Endothelial cell (in vitro differentiated cells): ENCODE measurements at regions not wholly inside any gene's neighbourhood (a gene's known extent, or its start where the extent isn't known, plus 50 kb on each side); places are given as distances from the start of the nearest gene placed in this dataset.
A peak's percentile ranks its signal among the peaks of the same experiment; 100 is the strongest.

Experiments used
- DNase-seq: peaks from one replicate; pipeline ENCODE4 v3.0.0; 2021; ENCODE audit warnings: low spot score
- H3K27ac Mint-ChIP-seq: one replicate; pipeline ENCODE4 v1.8.0; 2021; ENCODE audit warnings: mixed read lengths, inconsistent platforms; ENCODE audit not compliant: unreplicated experiment
- H3K27me3 Mint-ChIP-seq: one replicate; pipeline ENCODE4 v1.8.0; 2021; ENCODE audit warnings: mild to moderate bottlenecking, moderate library complexity, mixed read lengths, inconsistent platforms; ENCODE audit not compliant: unreplicated experiment
- H3K36me3 Mint-ChIP-seq: one replicate; pipeline ENCODE4 v1.8.0; 2021; ENCODE audit warnings: mild to moderate bottlenecking, low read depth, mixed read lengths, inconsistent platforms; ENCODE audit not compliant: unreplicated experiment
- H3K4me1 Mint-ChIP-seq: one replicate; pipeline ENCODE4 v1.8.0; 2021; ENCODE audit warnings: mild to moderate bottlenecking, mixed read lengths, inconsistent platforms; ENCODE audit not compliant: unreplicated experiment
- H3K4me3 Mint-ChIP-seq: one replicate; pipeline ENCODE4 v1.8.0; 2021; ENCODE audit warnings: mild to moderate bottlenecking, mixed read lengths, inconsistent platforms; ENCODE audit not compliant: unreplicated experiment
- H3K9me3 Mint-ChIP-seq: one replicate; pipeline ENCODE4 v1.8.0; 2021; ENCODE audit warnings: mixed read lengths, inconsistent platforms; ENCODE audit not compliant: unreplicated experiment
- TF ChIP-seq, protein P1 (sequence below): fragments of 200-600 bp; sonication (generic); IDR thresholded peaks from one replicate; pipeline ENCODE4 v1.5.0; 2021; ENCODE audit warnings: antibody characterized with exemption; ENCODE audit not compliant: unreplicated experiment

DNA sequence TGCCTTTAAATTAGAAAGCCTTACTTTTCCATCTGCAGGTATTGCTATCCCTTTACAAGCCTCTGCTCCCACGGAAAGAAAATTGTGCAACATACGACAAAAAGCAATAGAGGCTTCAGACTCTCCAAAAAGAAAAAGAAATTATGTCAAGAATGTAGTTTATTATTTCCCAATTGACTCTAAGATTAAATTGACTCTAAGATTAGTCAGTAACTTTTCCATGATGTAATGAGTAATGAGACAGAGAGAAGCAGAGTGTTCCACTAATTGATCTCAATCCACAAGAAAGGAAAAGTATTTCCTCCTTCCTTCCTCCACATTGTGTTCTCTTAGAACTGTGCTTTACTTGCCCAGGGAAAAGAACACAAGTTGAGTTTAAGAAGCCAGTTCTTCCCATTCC, 345.7 kb upstream of the HS3ST1 start:
- Mint-ChIP-seq H3K4me1 (peaks cover 14% of the 10 kb centered on the region), H3K27ac (no peak overlapping the region), H3K9me3 (no peaks in the 10 kb centered on the region), H3K4me3 (no peak overlapping the region), H3K27me3 (no peaks in the 10 kb centered on the region), H3K36me3 (no peaks in the 10 kb centered on the region)
- TF ChIP-seq, protein P1, sequence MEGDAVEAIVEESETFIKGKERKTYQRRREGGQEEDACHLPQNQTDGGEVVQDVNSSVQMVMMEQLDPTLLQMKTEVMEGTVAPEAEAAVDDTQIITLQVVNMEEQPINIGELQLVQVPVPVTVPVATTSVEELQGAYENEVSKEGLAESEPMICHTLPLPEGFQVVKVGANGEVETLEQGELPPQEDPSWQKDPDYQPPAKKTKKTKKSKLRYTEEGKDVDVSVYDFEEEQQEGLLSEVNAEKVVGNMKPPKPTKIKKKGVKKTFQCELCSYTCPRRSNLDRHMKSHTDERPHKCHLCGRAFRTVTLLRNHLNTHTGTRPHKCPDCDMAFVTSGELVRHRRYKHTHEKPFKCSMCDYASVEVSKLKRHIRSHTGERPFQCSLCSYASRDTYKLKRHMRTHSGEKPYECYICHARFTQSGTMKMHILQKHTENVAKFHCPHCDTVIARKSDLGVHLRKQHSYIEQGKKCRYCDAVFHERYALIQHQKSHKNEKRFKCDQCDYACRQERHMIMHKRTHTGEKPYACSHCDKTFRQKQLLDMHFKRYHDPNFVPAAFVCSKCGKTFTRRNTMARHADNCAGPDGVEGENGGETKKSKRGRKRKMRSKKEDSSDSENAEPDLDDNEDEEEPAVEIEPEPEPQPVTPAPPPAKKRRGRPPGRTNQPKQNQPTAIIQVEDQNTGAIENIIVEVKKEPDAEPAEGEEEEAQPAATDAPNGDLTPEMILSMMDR = no peak
- no peak for DNase-seq

GRCh38 chr4:11773798-11774197, 345.1 kb upstream of the HS3ST1 start:
- peaks cover 14% of the 10 kb centered on the region for H3K4me1 Mint-ChIP-seq
- H3K27ac Mint-ChIP-seq = no peak overlapping the region
- H3K36me3 Mint-ChIP-seq = no peaks in the 10 kb centered on the region
- H3K4me3 Mint-ChIP-seq = no peak overlapping the region
- TF ChIP-seq, protein P1 = no peak
- no peaks in the 10 kb centered on the region for H3K27me3 Mint-ChIP-seq
- H3K9me3 Mint-ChIP-seq = no peaks in the 10 kb centered on the region
- DNase-seq = no peak

DNA sequence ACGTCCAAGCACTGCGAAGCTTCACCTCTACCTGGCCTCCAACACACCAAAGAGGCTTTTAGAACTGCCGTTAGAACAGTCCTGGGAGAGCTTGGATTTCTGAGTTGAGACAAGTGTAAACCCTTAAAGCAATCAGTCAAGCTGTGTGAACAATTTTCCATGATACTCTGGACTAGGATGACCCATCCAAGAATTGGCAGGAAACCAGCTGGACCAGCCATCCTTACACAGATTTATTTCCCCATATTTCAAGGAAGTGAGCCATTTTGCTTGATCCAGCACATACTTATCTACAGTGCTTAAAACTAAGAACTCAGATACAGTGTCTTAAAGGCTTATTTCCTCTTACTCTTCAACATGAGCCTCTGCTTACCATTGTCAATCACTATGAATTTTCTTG, 340.7 kb upstream of the HS3ST1 start:
- Mint-ChIP-seq H3K27ac (no peak overlapping the region), H3K4me3 (no peak overlapping the region), H3K4me1 (peaks cover 6% of the 10 kb centered on the region), H3K27me3 (no peaks in the 10 kb centered on the region), H3K9me3 (no peaks in the 10 kb centered on the region), H3K36me3 (no peaks in the 10 kb centered on the region)
- no peak for DNase-seq
- TF ChIP-seq, protein P1 = no peak

GRCh38 chr4:11768251-11768972, 339.7 kb upstream of the HS3ST1 start:
- Mint-ChIP-seq H3K27me3 (no peaks in the 10 kb centered on the region), H3K27ac (no peak overlapping the region), H3K4me1 (no peaks in the 10 kb centered on the region), H3K9me3 (no peaks in the 10 kb centered on the region), H3K4me3 (no peak overlapping the region), H3K36me3 (no peaks in the 10 kb centered on the region)
- TF ChIP-seq, protein P1 = no peak
- DNase-seq = no peak

DNA sequence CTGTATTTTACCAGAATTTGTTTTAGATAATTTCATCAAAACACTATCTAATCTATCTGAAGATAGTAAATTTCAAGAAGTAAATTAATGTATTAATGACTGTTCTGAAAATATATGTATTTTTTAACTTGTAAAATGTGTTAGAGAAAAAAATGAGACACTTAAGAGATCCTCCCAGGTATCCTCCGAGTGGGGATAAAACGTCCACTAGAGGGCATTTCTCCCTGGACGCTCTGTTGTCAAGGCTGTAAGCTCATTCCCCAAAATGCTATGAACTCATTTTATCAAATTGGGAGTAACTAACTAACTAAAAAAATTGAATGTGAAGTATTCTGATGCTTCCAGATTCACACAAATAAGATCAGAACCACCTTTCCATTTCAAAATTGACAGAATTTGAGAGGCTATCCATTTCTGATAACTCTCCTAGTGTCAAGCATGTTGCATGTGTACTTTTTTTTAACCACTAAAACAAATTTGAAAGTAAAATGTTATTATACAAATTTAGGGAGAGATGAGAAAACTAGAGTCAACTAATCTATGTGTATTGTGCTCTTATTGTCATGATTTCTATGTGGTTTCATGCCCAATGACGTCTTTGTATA, 337.3 kb upstream of the HS3ST1 start:
- H3K36me3 Mint-ChIP-seq = no peaks in the 10 kb centered on the region
- no peaks in the 10 kb centered on the region for H3K9me3 Mint-ChIP-seq
- TF ChIP-seq, protein P1 = peak; percentile 81
- H3K4me3 Mint-ChIP-seq = no peak overlapping the region
- H3K4me1 Mint-ChIP-seq = no peaks in the 10 kb centered on the region
- no peak overlapping the region for H3K27ac Mint-ChIP-seq
- DNase-seq = peak; percentile 38
- H3K27me3 Mint-ChIP-seq = peaks cover 1% of the 10 kb centered on the region
